IMR-90 (cell line): ENCODE measurements at regions not wholly inside any gene's neighbourhood (a gene's known extent, or its start where the extent isn't known, plus 50 kb on each side); places are given as distances from the start of the nearest gene placed in this dataset.

Experiments used
- ATAC-seq: fragments of 200-7000 bp; cut with Tn5 transposase; 2 replicates; pipeline ENCODE4 v1.9.1; 2020; ENCODE audit warnings: low read depth, mild to moderate bottlenecking, moderate library complexity
- BruUV-seq: library from RNA; stranded (reverse); fragments of 400-500 nt; replicated peaks from 2 replicates; lab custom pipeline; 2021; lab: Mats Ljungman, UMichigan
- CTCF ChIA-PET: fragments of 300-600 bp; formaldehyde crosslinking; extraction: SDS; loops from one replicate; lab custom pipeline; 2021; ENCODE audit warnings: antibody characterized with exemption; lab: Yijun Ruan, JAX
- POLR2A ChIA-PET: fragments of 300-600 bp; sonication (Branson Sonifier 250); formaldehyde crosslinking; loops from one replicate; lab custom pipeline; 2022; ENCODE audit warnings: antibody characterized with exemption; ENCODE audit not compliant: unreplicated experiment; lab: Charles Lee
- DNase-seq: peaks from one replicate; pipeline ENCODE4 v3.0.0; 2013
- H2AFZ ChIP-seq: replicated peaks from 2 replicates; pipeline ENCODE3; 2013; ENCODE audit warnings: low read length, mild to moderate bottlenecking; ENCODE audit not compliant: poor library complexity
- H2AK5ac ChIP-seq: 2 replicates; pipeline ENCODE4 v1.6.1; 2013; ENCODE audit warnings: low read depth, low read length, inconsistent platforms
- H2AK9ac ChIP-seq: replicated peaks from 2 replicates; pipeline ENCODE3; 2013; ENCODE audit warnings: mild to moderate bottlenecking, low read depth, low read length, moderate library complexity; ENCODE audit not compliant: poor library complexity
- H2BK120ac ChIP-seq: 2 replicates; pipeline ENCODE4 v1.6.1; 2013; ENCODE audit warnings: low read depth, low read length, inconsistent platforms
- H2BK15ac ChIP-seq: 3 replicates; pipeline ENCODE4 v1.6.1; 2013; ENCODE audit warnings: low read depth, low read length, inconsistent platforms
- H2BK20ac ChIP-seq: 2 replicates; pipeline ENCODE4 v1.6.1; 2013; ENCODE audit warnings: low read depth, mild to moderate bottlenecking, inconsistent platforms, low read length, moderate library complexity
- H2BK5ac ChIP-seq: 2 replicates; pipeline ENCODE4 v1.6.1; 2013; ENCODE audit warnings: mild to moderate bottlenecking, low read depth, low read length, inconsistent platforms; ENCODE audit not compliant: poor library complexity, severe bottlenecking
- H3K14ac ChIP-seq: replicated peaks from 2 replicates; pipeline ENCODE4 v1.6.1; 2013; ENCODE audit warnings: low read depth, low read length, inconsistent platforms
- H3K18ac ChIP-seq: 2 replicates; pipeline ENCODE4 v1.6.1; 2013; ENCODE audit warnings: low read depth, low read length, control low read depth
- H3K23ac ChIP-seq: 2 replicates; pipeline ENCODE4 v1.6.1; 2013; ENCODE audit warnings: low read depth, low read length, inconsistent platforms
- H3K27ac ChIP-seq: 2 replicates; pipeline ENCODE4 v1.5.1; 2013; ENCODE audit warnings: mild to moderate bottlenecking, control low read depth, low read length; ENCODE audit not compliant: insufficient read depth
- H3K27me3 ChIP-seq: 2 replicates; pipeline ENCODE4 v1.6.1; 2013; ENCODE audit warnings: low read length; ENCODE audit not compliant: control insufficient read depth, insufficient read depth
- H3K36me3 ChIP-seq: 2 replicates; pipeline ENCODE4 v1.6.1; 2013; ENCODE audit warnings: low read length, mixed read lengths; ENCODE audit not compliant: control insufficient read depth, insufficient read depth
- H3K4ac ChIP-seq: 2 replicates; pipeline ENCODE4 v1.6.1; 2013; ENCODE audit warnings: low read depth, low read length, inconsistent platforms
- H3K4me1 ChIP-seq: 2 replicates; pipeline ENCODE4 v1.6.1; 2013; ENCODE audit warnings: low read length, mixed read lengths; ENCODE audit not compliant: control insufficient read depth, insufficient read depth
- H3K4me2 ChIP-seq: 2 replicates; pipeline ENCODE4 v1.6.1; 2013; ENCODE audit warnings: low read depth, mild to moderate bottlenecking, control low read depth, low read length, moderate library complexity
- H3K4me3 ChIP-seq: 2 replicates; pipeline ENCODE4 v1.5.1; 2013; ENCODE audit warnings: low read depth, mild to moderate bottlenecking, control low read depth, low read length, moderate library complexity; ENCODE audit not compliant: insufficient read depth
- H3K56ac ChIP-seq: 2 replicates; pipeline ENCODE4 v1.6.1; 2013; ENCODE audit warnings: low read length, inconsistent platforms; ENCODE audit not compliant: insufficient read depth; ENCODE audit errors: extremely low read depth
- H3K79me1 ChIP-seq, 2 experiments: 2 replicates each; pipeline ENCODE4 v1.6.1; 2013; ENCODE audit warnings: low read length in 2 of 2, inconsistent platforms in 1 of 2, low read depth in 1 of 2
- H3K9ac ChIP-seq: 2 replicates; pipeline ENCODE4 v1.6.1; 2013; ENCODE audit warnings: low read depth, low read length, control low read depth
- H3K9me1 ChIP-seq: 2 replicates; pipeline ENCODE4 v1.6.1; 2013; ENCODE audit warnings: low read length, inconsistent platforms; ENCODE audit not compliant: insufficient read depth
- H3K9me3 ChIP-seq: 2 replicates; pipeline ENCODE4 v1.6.1; 2013; ENCODE audit warnings: low read length; ENCODE audit not compliant: control insufficient read depth, insufficient read depth
- H4K20me1 ChIP-seq: 2 replicates; pipeline ENCODE4 v1.6.1; 2013; ENCODE audit warnings: low read length, inconsistent platforms; ENCODE audit not compliant: insufficient read depth
- H4K5ac ChIP-seq: 2 replicates; pipeline ENCODE4 v1.6.1; 2013; ENCODE audit warnings: mild to moderate bottlenecking, low read depth, low read length, control low read depth
- H4K8ac ChIP-seq, 2 experiments: 2 replicates each; pipeline ENCODE4 v1.6.1; 2013; ENCODE audit warnings: low read depth in 2 of 2, low read length in 2 of 2, control low read depth in 1 of 2, inconsistent platforms in 1 of 2
- H4K91ac ChIP-seq: 2 replicates; pipeline ENCODE4 v1.6.1; 2013; ENCODE audit warnings: low read depth, low read length, inconsistent platforms; ENCODE audit not compliant: insufficient read depth
- BHLHE40 ChIP-seq: fragments of 150-350 bp; IDR thresholded peaks from 2 replicates; pipeline ENCODE4 v1.6.1; 2016; ENCODE audit warnings: mild to moderate bottlenecking, low read depth, low read length
- CEBPB ChIP-seq: IDR thresholded peaks from 2 replicates; pipeline ENCODE4 v1.6.1; 2012; ENCODE audit warnings: low read depth, low read length, improper control_type of control experiment
- MAZ ChIP-seq: IDR thresholded peaks from 2 replicates; pipeline ENCODE4 v1.6.1; 2012; ENCODE audit warnings: low read depth, mild to moderate bottlenecking, low read length, improper control_type of control experiment, moderate library complexity, borderline replicate concordance
- NFE2L2 ChIP-seq: fragments of 150-350 bp; IDR thresholded peaks from 2 replicates; pipeline ENCODE4 v1.6.1; 2016; ENCODE audit warnings: low read depth, mild to moderate bottlenecking, low read length
- RFX5 ChIP-seq: IDR thresholded peaks from 2 replicates; pipeline ENCODE4 v1.8.0; 2012; ENCODE audit warnings: low read depth, mild to moderate bottlenecking, low read length, moderate library complexity
- WGBS, 2 experiments: methylation state at CpG; one replicate each; pipeline versions ENCODE4 v1.1.5 to v1.1.7; 2013; ENCODE audit warnings: missing lambda C conversion rate in 2 of 2; ENCODE audit not compliant: insufficient read length in 1 of 2; ENCODE audit errors: extremely low coverage in 2 of 2; 5-methylcytosine and 5-hydroxymethylcytosine counted together
- dilution Hi-C: fragments of 300-500 bp; cut with HindIII; formaldehyde crosslinking; loops from one replicate; pipeline ENCODE4 v1.14.3; 2018; ENCODE audit warnings: low sequenced_read_pairs; ENCODE audit not compliant: unreplicated experiment
- in situ Hi-C: fragments of 300-500 bp; cut with MboI; formaldehyde crosslinking; loops from 3 replicates; pipeline ENCODE4 v1.14.3; 2019; ENCODE audit warnings: low sequenced_read_pairs, inconsistent platforms, mixed read lengths
- intact Hi-C: fragments of 100-400 bp; cut with micrococcal nuclease; formaldehyde crosslinking; loops from 2 replicates; pipeline ENCODE4 v1.10.0; 2022
- TF ChIP-seq, protein P1 (sequence below): conservative IDR thresholded peaks from 2 replicates; pipeline ENCODE4 v1.5.1; 2012; ENCODE audit warnings: mild to moderate bottlenecking, low read depth, low read length, improper control_type of control experiment

DNA sequence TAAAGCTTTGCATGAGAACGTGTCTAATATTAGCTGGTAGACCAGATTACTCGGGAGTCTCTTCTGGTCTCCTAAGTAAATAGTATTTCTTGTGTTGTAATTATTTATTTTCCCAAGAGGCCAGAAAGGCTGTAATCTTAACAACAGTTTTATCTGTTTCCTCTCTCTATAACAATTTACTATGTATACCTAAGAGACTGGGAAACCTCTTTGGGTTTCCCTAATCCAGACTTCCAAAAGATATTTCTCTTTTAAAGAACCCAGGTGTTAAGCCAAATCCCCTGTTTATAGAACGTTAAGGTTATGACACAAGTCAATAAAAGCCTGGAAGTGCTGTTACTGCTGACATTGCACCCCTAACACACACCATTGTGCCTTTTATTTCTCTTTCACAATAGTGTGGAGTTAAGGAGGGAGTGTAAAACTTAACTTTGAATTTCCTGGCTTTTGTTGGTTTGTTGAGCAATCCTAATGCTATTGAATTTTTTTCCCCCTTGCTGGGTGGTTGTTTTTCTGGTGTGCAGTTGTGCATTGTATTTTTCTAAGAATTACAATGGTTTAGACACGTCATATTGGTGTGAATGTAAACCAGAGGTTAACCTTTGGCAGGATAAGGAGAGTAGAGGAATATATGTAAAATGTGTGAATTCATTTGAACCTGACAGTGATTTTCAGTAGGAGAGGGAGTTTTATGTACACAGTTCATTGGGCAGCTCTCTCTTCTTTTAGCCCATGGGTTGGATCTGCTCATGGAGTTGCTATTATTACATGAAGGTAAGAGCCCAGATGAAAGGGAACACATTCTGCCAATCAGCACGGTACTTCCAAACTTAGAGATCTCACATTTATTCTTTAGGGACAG, 192.8 kb downstream of the MTX2 start:
- ChIA-PET CTCF (no interaction called here), POLR2A (no interaction called here)
- Histone ChIP-seq H3K9ac (no peak overlapping the region), H3K79me1 (no peaks in the 10 kb centered on the region), H4K8ac (no peak overlapping the region), H3K4me1 (peaks cover 2% of the 10 kb centered on the region), H2AFZ (no peak overlapping the region), H3K4me3 (no peak overlapping the region), H3K23ac (no peak overlapping the region), H2AK5ac (no peak overlapping the region), H3K18ac (no peak overlapping the region), H3K4ac (no peak overlapping the region), H4K5ac (no peak overlapping the region), H2BK15ac (no peak overlapping the region), H2BK5ac (no peak overlapping the region), H3K27ac (no peak overlapping the region), H3K9me1 (no peaks in the 10 kb centered on the region), H3K36me3 (no peaks in the 10 kb centered on the region), H4K20me1 (no peaks in the 10 kb centered on the region), H3K9me3 (no peaks in the 10 kb centered on the region), H2AK9ac (no peak overlapping the region), H3K56ac (no peak overlapping the region; the same call in 1 of the 2 replicates), H2BK120ac (no peak overlapping the region), H2BK20ac (no peak overlapping the region), H3K14ac (no peak overlapping the region), H3K4me2 (no peak overlapping the region), H4K91ac (no peak overlapping the region), H3K27me3 (peaks cover 13% of the 10 kb centered on the region)
- dilution Hi-C loops (no loop called here), intact Hi-C loops (no loop called here), in situ Hi-C loops (no loop called here)
- ATAC-seq (no peak), DNase-seq (no peak)
- BruUV-seq: no TSS peak
- 0% methylated on average over 1 of the region's 5 CpGs; no CpG with 5 or more reads in 1 of the 2 experiments for WGBS, 2 experiments
- TF ChIP-seq BHLHE40: no peak
- 0 out of 2 replicates have a peak, but pooled peaks have one; percentile 12 for TF ChIP-seq CEBPB
- no peak for TF ChIP-seq NFE2L2
- TF ChIP-seq, protein P1, sequence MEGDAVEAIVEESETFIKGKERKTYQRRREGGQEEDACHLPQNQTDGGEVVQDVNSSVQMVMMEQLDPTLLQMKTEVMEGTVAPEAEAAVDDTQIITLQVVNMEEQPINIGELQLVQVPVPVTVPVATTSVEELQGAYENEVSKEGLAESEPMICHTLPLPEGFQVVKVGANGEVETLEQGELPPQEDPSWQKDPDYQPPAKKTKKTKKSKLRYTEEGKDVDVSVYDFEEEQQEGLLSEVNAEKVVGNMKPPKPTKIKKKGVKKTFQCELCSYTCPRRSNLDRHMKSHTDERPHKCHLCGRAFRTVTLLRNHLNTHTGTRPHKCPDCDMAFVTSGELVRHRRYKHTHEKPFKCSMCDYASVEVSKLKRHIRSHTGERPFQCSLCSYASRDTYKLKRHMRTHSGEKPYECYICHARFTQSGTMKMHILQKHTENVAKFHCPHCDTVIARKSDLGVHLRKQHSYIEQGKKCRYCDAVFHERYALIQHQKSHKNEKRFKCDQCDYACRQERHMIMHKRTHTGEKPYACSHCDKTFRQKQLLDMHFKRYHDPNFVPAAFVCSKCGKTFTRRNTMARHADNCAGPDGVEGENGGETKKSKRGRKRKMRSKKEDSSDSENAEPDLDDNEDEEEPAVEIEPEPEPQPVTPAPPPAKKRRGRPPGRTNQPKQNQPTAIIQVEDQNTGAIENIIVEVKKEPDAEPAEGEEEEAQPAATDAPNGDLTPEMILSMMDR: no peak
- TF ChIP-seq RFX5: no peak
- TF ChIP-seq MAZ: no peak
